GM23338 (cell line): ENCODE measurements at regions not wholly inside any gene's neighbourhood (a gene's known extent, or its start where the extent isn't known, plus 50 kb on each side); places are given as distances from the start of the nearest gene placed in this dataset.

ENCODE experiments used
- ATAC-seq: fragments of 200-7000 bp; cut with Tn5 transposase; 3 replicates; pipeline ENCODE4 v1.9.1; 2020
- DNase-seq: peaks from one replicate; pipeline ENCODE4 v3.0.0-alpha.2; 2015; ENCODE audit warnings: low spot score
- H2AFZ ChIP-seq: fragments of 200-600 bp; sonication (generic); 2 replicates; pipeline ENCODE4 v1.8.0; 2016; ENCODE audit warnings: antibody characterized with exemption, mild to moderate bottlenecking, moderate library complexity
- H3F3A ChIP-seq: fragments of 200-600 bp; sonication (generic); replicated peaks from 2 replicates; pipeline ENCODE4 v1.8.0; 2017; ENCODE audit warnings: antibody characterized with exemption, mixed run types, low read depth
- H3K27ac ChIP-seq: fragments of 200-600 bp; sonication (generic); 2 replicates; pipeline ENCODE4 v1.6.1; 2016; ENCODE audit warnings: low read depth
- H3K27me3 ChIP-seq: fragments of 200-600 bp; sonication (generic); 2 replicates; pipeline ENCODE4 v1.8.0; 2016; ENCODE audit warnings: mild to moderate bottlenecking, mixed run types, moderate library complexity; ENCODE audit not compliant: insufficient read depth
- H3K36me3 ChIP-seq: fragments of 200-600 bp; sonication (generic); 2 replicates; pipeline ENCODE4 v1.8.0; 2016; ENCODE audit warnings: mild to moderate bottlenecking; ENCODE audit not compliant: insufficient read depth
- H3K4me1 ChIP-seq: fragments of 200-600 bp; sonication (generic); 2 replicates; pipeline ENCODE4 v1.8.0; 2016; ENCODE audit warnings: mild to moderate bottlenecking, moderate library complexity; ENCODE audit not compliant: insufficient read depth
- H3K4me2 ChIP-seq: fragments of 200-600 bp; sonication (generic); 2 replicates; pipeline ENCODE4 v1.7.1; 2017; ENCODE audit warnings: mixed run types
- H3K4me3 ChIP-seq: fragments of 200-600 bp; sonication (generic); 2 replicates; pipeline ENCODE4 v1.6.1; 2016; ENCODE audit warnings: mixed run types
- H3K79me2 ChIP-seq: fragments of 200-600 bp; sonication (generic); replicated peaks from 2 replicates; pipeline ENCODE4 v1.8.0; 2017; ENCODE audit warnings: mild to moderate bottlenecking; ENCODE audit not compliant: insufficient read depth
- H3K9me2 ChIP-seq: fragments of 200-600 bp; sonication (generic); 2 replicates; pipeline ENCODE4 v1.8.0; 2017; ENCODE audit not compliant: insufficient read depth
- H4K20me1 ChIP-seq: fragments of 200-600 bp; sonication (generic); replicated peaks from 2 replicates; pipeline ENCODE4 v1.8.0; 2017; ENCODE audit warnings: mild to moderate bottlenecking; ENCODE audit not compliant: insufficient read depth
- H3K27ac Mint-ChIP-seq: 2 replicates; pipeline ENCODE4 v1.8.0; 2020; ENCODE audit warnings: inconsistent platforms, mild to moderate bottlenecking, moderate library complexity, mixed read lengths
- H3K27me3 Mint-ChIP-seq: 3 replicates; pipeline ENCODE4 v1.8.0; 2022; ENCODE audit warnings: low read depth, mild to moderate bottlenecking, moderate library complexity, mixed read lengths, inconsistent platforms; ENCODE audit not compliant: insufficient read depth, poor library complexity
- H3K36me3 Mint-ChIP-seq: 3 replicates; pipeline ENCODE4 v1.8.0; 2021; ENCODE audit warnings: low read depth, mild to moderate bottlenecking, inconsistent platforms, moderate library complexity, mixed read lengths
- H3K4me1 Mint-ChIP-seq: 3 replicates; pipeline ENCODE4 v1.8.0; 2020; ENCODE audit warnings: mild to moderate bottlenecking, inconsistent platforms, mixed read lengths
- H3K4me3 Mint-ChIP-seq: 3 replicates; pipeline ENCODE4 v1.8.0; 2021; ENCODE audit warnings: moderate library complexity, mild to moderate bottlenecking, inconsistent platforms, mixed read lengths
- H3K9me3 Mint-ChIP-seq: 3 replicates; pipeline ENCODE4 v1.8.0; 2020; ENCODE audit warnings: moderate library complexity, mild to moderate bottlenecking, inconsistent platforms, mixed read lengths
- CREB1 ChIP-seq: fragments of 250-450 bp; sonication (Bioruptor Pico); IDR thresholded peaks from 2 replicates; pipeline ENCODE4 v1.5.0; 2020; ENCODE audit warnings: low read depth, mild to moderate bottlenecking, moderate library complexity
- EZH2 ChIP-seq: fragments of 200-600 bp; sonication (generic); IDR thresholded peaks from one replicate; pipeline ENCODE4 v1.8.0; 2017; ENCODE audit warnings: antibody characterized with exemption, mild to moderate bottlenecking, low read depth; ENCODE audit not compliant: unreplicated experiment
- EZH2phosphoT487 ChIP-seq: fragments of 200-600 bp; sonication (generic); IDR thresholded peaks from one replicate; pipeline ENCODE4 v1.8.1; 2018; ENCODE audit warnings: antibody characterized with exemption; ENCODE audit not compliant: unreplicated experiment
- JUNB ChIP-seq: IDR thresholded peaks from one replicate; pipeline ENCODE4 v1.6.1; 2016; ENCODE audit warnings: antibody characterized with exemption; ENCODE audit not compliant: unreplicated experiment
- NANOG ChIP-seq: IDR thresholded peaks from 2 replicates; pipeline ENCODE4 v1.6.1; 2016; ENCODE audit warnings: antibody characterized with exemption, borderline replicate concordance
- POLR2AphosphoS5 ChIP-seq: IDR thresholded peaks from 2 replicates; pipeline ENCODE4 v1.6.1; 2016; ENCODE audit warnings: antibody characterized with exemption, low read depth
- STAT1 ChIP-seq: IDR thresholded peaks from one replicate; pipeline ENCODE4 v1.6.1; 2016; ENCODE audit warnings: antibody characterized with exemption; ENCODE audit not compliant: unreplicated experiment
- ZNF114 ChIP-seq: fragments of 250-450 bp; sonication (Bioruptor Pico); IDR thresholded peaks from 2 replicates; pipeline ENCODE4 v1.5.0; 2020; ENCODE audit warnings: mild to moderate bottlenecking, moderate library complexity
- ZNF331 ChIP-seq: fragments of 250-450 bp; sonication (Bioruptor Pico); IDR thresholded peaks from 2 replicates; pipeline ENCODE4 v1.5.0; 2020; ENCODE audit warnings: low read depth, mild to moderate bottlenecking, moderate library complexity
- TF ChIP-seq, protein P1 (sequence below), 2 experiments: fragments of 200-600 bp in 1 of 2; sonication (generic) in 1 of 2; conservative IDR thresholded peaks; 2 replicates each; pipeline versions ENCODE4 v1.5.1 to v1.6.1; 2016 to 2017; ENCODE audit warnings: antibody characterized with exemption in 2 of 2, low read depth in 2 of 2, mild to moderate bottlenecking in 2 of 2, moderate library complexity in 1 of 2
- TF ChIP-seq, protein P2 (sequence below): IDR thresholded peaks from 2 replicates; pipeline ENCODE4 v1.6.1; 2016; ENCODE audit warnings: antibody characterized with exemption
- TF ChIP-seq, protein P3 (sequence below): IDR thresholded peaks from one replicate; pipeline ENCODE4 v1.6.1; 2018; ENCODE audit warnings: antibody characterized with exemption; ENCODE audit not compliant: unreplicated experiment

DNA sequence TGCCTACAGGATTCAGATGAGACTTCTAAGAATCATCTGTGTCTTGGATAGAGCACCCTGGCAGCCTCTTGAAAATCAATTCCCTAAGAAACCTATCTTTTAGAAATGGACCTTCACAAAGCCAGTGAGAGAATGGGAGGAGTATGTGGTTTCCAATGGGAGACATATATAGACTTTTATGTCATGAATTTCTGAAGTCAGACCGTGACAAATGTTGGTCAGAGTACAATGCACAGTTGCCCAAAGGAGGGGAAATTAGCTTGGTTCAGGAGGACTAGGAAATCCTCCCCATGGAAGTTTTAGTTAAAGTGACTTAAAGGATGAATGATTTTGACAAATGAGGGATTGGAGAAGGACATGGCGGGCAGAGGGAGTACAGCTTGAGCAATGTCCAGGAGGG, 194.4 kb downstream of the DAD1 start:
- Histone ChIP-seq H3K27ac (no peak overlapping the region), H3K4me1 (no peaks in the 10 kb centered on the region), H3K79me2 (no peaks in the 10 kb centered on the region), H3K36me3 (no peaks in the 10 kb centered on the region), H3K4me2 (no peak overlapping the region), H3K27me3 (no peaks in the 10 kb centered on the region), H3K4me3 (no peak overlapping the region), H3K9me2 (no peaks in the 10 kb centered on the region), H4K20me1 (no peaks in the 10 kb centered on the region), H2AFZ (0 out of 2 replicates have a peak overlapping the region, but pooled peaks have one; percentile 9), H3F3A (no peaks in the 10 kb centered on the region)
- Mint-ChIP-seq H3K4me1 (no peaks in the 10 kb centered on the region; the same call in 2 of the 3 replicates), H3K36me3 (no peaks in the 10 kb centered on the region), H3K4me3 (no peak overlapping the region), H3K27ac (no peak overlapping the region), H3K9me3 (no peaks in the 10 kb centered on the region), H3K27me3 (peaks cover 2% of the 10 kb centered on the region)
- DNase-seq: no peak
- no peak for TF ChIP-seq CREB1 (CRISPR knock-in tag)
- no peak for TF ChIP-seq ZNF331 (CRISPR knock-in tag)
- TF ChIP-seq, protein P1, sequence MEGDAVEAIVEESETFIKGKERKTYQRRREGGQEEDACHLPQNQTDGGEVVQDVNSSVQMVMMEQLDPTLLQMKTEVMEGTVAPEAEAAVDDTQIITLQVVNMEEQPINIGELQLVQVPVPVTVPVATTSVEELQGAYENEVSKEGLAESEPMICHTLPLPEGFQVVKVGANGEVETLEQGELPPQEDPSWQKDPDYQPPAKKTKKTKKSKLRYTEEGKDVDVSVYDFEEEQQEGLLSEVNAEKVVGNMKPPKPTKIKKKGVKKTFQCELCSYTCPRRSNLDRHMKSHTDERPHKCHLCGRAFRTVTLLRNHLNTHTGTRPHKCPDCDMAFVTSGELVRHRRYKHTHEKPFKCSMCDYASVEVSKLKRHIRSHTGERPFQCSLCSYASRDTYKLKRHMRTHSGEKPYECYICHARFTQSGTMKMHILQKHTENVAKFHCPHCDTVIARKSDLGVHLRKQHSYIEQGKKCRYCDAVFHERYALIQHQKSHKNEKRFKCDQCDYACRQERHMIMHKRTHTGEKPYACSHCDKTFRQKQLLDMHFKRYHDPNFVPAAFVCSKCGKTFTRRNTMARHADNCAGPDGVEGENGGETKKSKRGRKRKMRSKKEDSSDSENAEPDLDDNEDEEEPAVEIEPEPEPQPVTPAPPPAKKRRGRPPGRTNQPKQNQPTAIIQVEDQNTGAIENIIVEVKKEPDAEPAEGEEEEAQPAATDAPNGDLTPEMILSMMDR (conservative IDR thresholded peaks at IDR 0.05; ENCODE audit: low read depth in 2 of 2): no peak
- no peak for TF ChIP-seq EZH2
- TF ChIP-seq EZH2phosphoT487: no peak
- TF ChIP-seq POLR2AphosphoS5: no peak
- no peak for TF ChIP-seq JUNB
- TF ChIP-seq, protein P2, sequence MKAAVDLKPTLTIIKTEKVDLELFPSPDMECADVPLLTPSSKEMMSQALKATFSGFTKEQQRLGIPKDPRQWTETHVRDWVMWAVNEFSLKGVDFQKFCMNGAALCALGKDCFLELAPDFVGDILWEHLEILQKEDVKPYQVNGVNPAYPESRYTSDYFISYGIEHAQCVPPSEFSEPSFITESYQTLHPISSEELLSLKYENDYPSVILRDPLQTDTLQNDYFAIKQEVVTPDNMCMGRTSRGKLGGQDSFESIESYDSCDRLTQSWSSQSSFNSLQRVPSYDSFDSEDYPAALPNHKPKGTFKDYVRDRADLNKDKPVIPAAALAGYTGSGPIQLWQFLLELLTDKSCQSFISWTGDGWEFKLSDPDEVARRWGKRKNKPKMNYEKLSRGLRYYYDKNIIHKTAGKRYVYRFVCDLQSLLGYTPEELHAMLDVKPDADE: no peak
- ATAC-seq: no peak

DNA sequence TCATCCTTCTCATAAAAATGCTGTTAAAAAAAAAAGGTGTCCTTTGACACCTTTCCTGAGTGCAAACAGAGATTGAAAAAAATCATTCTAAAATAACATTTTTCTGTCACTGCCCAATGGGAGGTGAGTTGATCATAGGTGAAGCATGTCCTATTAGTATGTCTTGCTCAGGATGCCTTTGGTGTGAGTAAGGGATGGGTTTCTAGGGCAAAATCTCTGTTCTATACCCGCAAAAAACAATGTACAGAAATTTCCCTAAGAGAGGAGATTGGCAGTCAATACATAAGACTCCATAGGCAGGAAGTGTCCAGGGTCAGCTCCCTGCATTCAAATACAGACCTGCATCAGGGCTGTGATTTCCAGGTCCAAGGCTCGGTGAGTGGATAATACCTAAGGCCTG, 195.2 kb downstream of the DAD1 start:
- H3K9me3 Mint-ChIP-seq: no peaks in the 10 kb centered on the region
- ATAC-seq (no peak), DNase-seq (no peak)
- Histone ChIP-seq H3K4me3 (no peak overlapping the region), H3K36me3 (no peaks in the 10 kb centered on the region), H4K20me1 (no peaks in the 10 kb centered on the region), H3K9me2 (no peaks in the 10 kb centered on the region), H3F3A (no peaks in the 10 kb centered on the region), H3K4me1 (no peaks in the 10 kb centered on the region), H3K27me3 (no peaks in the 10 kb centered on the region), H3K27ac (no peak overlapping the region), H2AFZ (no peak overlapping the region), H3K4me2 (no peak overlapping the region), H3K79me2 (no peaks in the 10 kb centered on the region)
- peaks cover 2% of the 10 kb centered on the region for H3K27me3 Mint-ChIP-seq
- H3K4me1 Mint-ChIP-seq: no peaks in the 10 kb centered on the region; the same call in 2 of the 3 replicates
- H3K27ac Mint-ChIP-seq: no peak overlapping the region
- H3K36me3 Mint-ChIP-seq: no peaks in the 10 kb centered on the region
- no peak overlapping the region for H3K4me3 Mint-ChIP-seq
- no peak for TF ChIP-seq JUNB
- TF ChIP-seq EZH2phosphoT487: no peak
- no peak for TF ChIP-seq ZNF114 (CRISPR knock-in tag)
- no peak for TF ChIP-seq POLR2AphosphoS5
- TF ChIP-seq, protein P1 (conservative IDR thresholded peaks at IDR 0.05; ENCODE audit: low read depth in 2 of 2): no peak
- TF ChIP-seq CREB1 (CRISPR knock-in tag): no peak
- no peak for TF ChIP-seq NANOG
- no peak for TF ChIP-seq ZNF331 (CRISPR knock-in tag)
- TF ChIP-seq STAT1: no peak
- TF ChIP-seq, protein P3, sequence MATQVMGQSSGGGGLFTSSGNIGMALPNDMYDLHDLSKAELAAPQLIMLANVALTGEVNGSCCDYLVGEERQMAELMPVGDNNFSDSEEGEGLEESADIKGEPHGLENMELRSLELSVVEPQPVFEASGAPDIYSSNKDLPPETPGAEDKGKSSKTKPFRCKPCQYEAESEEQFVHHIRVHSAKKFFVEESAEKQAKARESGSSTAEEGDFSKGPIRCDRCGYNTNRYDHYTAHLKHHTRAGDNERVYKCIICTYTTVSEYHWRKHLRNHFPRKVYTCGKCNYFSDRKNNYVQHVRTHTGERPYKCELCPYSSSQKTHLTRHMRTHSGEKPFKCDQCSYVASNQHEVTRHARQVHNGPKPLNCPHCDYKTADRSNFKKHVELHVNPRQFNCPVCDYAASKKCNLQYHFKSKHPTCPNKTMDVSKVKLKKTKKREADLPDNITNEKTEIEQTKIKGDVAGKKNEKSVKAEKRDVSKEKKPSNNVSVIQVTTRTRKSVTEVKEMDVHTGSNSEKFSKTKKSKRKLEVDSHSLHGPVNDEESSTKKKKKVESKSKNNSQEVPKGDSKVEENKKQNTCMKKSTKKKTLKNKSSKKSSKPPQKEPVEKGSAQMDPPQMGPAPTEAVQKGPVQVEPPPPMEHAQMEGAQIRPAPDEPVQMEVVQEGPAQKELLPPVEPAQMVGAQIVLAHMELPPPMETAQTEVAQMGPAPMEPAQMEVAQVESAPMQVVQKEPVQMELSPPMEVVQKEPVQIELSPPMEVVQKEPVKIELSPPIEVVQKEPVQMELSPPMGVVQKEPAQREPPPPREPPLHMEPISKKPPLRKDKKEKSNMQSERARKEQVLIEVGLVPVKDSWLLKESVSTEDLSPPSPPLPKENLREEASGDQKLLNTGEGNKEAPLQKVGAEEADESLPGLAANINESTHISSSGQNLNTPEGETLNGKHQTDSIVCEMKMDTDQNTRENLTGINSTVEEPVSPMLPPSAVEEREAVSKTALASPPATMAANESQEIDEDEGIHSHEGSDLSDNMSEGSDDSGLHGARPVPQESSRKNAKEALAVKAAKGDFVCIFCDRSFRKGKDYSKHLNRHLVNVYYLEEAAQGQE: no peak
